H1 (cell line): ENCODE measurements at regions not wholly inside any gene's neighbourhood (a gene's known extent, or its start where the extent isn't known, plus 50 kb on each side); places are given as distances from the start of the nearest gene placed in this dataset.

Source experiments
- CTCF ChIA-PET: fragments of 300-600 bp; sonication (Branson Sonifier 250); formaldehyde crosslinking; loops from one replicate; lab custom pipeline; 2021; ENCODE audit not compliant: partially characterized antibody; lab: Charles Lee
- POLR2A ChIA-PET: fragments of 300-600 bp; sonication (Branson Sonifier 250); formaldehyde crosslinking; loops from one replicate; lab custom pipeline; 2021; ENCODE audit warnings: inconsistent platforms; ENCODE audit not compliant: partially characterized antibody; lab: Charles Lee
- DNase-seq, 2 experiments: peaks; one replicate each; pipeline versions ENCODE4 v3.0.0 to v3.0.0-alpha.2; 2010 to 2022; ENCODE audit warnings: low spot score in 2 of 2, low read depth in 1 of 2, mixed read lengths in 1 of 2
- FAIRE-seq: peaks from 2 replicates; lab custom pipeline; 2011; peaks lifted over from hg19 to GRCh38; lab: Jason Lieb, UNC
- H2AFZ ChIP-seq: 2 replicates; pipeline ENCODE4 v1.8.1; 2012; ENCODE audit warnings: low read length, inconsistent platforms
- H2AK5ac ChIP-seq: 2 replicates; pipeline ENCODE4 v1.6.1; 2013; ENCODE audit warnings: low read depth, low read length
- H2BK120ac ChIP-seq: replicated peaks from 2 replicates; pipeline ENCODE3; 2013; ENCODE audit warnings: low read depth, low read length, inconsistent platforms
- H2BK12ac ChIP-seq: 2 replicates; pipeline ENCODE4 v1.6.1; 2013; ENCODE audit warnings: low read depth, low read length
- H2BK15ac ChIP-seq: 2 replicates; pipeline ENCODE4 v1.6.1; 2013; ENCODE audit warnings: low read length
- H2BK20ac ChIP-seq: 2 replicates; pipeline ENCODE4 v1.6.1; 2013; ENCODE audit warnings: low read length
- H2BK5ac ChIP-seq: 2 replicates; pipeline ENCODE4 v1.6.1; 2013; ENCODE audit warnings: low read depth, low read length
- H3K14ac ChIP-seq: 2 replicates; pipeline ENCODE4 v1.6.1; 2013; ENCODE audit warnings: inconsistent platforms; ENCODE audit not compliant: insufficient read length
- H3K18ac ChIP-seq: 2 replicates; pipeline ENCODE4 v1.6.1; 2013; ENCODE audit warnings: low read length; ENCODE audit errors: extremely low read depth
- H3K23ac ChIP-seq: 2 replicates; pipeline ENCODE4 v1.6.1; 2013; ENCODE audit warnings: inconsistent platforms; ENCODE audit not compliant: insufficient read length
- H3K23me2 ChIP-seq: 2 replicates; pipeline ENCODE4 v1.6.1; 2013; ENCODE audit warnings: low read depth, low read length
- H3K27ac ChIP-seq: 2 replicates; pipeline ENCODE4 v1.6.1; 2011; ENCODE audit warnings: low read depth, low read length, inconsistent platforms
- H3K27me3 ChIP-seq, 4 experiments: replicated peaks in 1 of 4; 1 replicate in 1 of 4; 2 replicates in 3 of 4; pipeline versions ENCODE4 v1.6.1 to v1.8.1; 2011 to 2013; ENCODE audit warnings: low read length in 3 of 4, mild to moderate bottlenecking in 3 of 4, inconsistent platforms in 2 of 4, mixed read lengths in 2 of 4, moderate library complexity in 1 of 4; ENCODE audit not compliant: control insufficient read depth in 3 of 4, insufficient read depth in 3 of 4; ENCODE audit errors: extremely low read depth in 1 of 4
- H3K36me3 ChIP-seq, 4 experiments: 2 replicates each; pipeline versions ENCODE4 v1.6.1 to v1.8.1; 2011 to 2013; ENCODE audit warnings: mild to moderate bottlenecking in 4 of 4, low read length in 3 of 4, moderate library complexity in 2 of 4, control low read depth in 1 of 4, inconsistent platforms in 1 of 4; ENCODE audit not compliant: insufficient read depth in 4 of 4, control insufficient read depth in 2 of 4
- H3K4ac ChIP-seq: replicated peaks from 2 replicates; pipeline ENCODE3; 2013; ENCODE audit warnings: low read length, low read depth, mixed read lengths, inconsistent platforms; ENCODE audit not compliant: insufficient read length
- H3K4me1 ChIP-seq, 4 experiments: replicated peaks in 1 of 4; 1 replicate in 1 of 4; 2 replicates in 3 of 4; pipeline versions ENCODE4 v1.6.1 to v1.8.1; 2011 to 2013; ENCODE audit warnings: low read length in 3 of 4, inconsistent platforms in 2 of 4, mixed read lengths in 1 of 4; ENCODE audit not compliant: insufficient read depth in 4 of 4, control insufficient read depth in 3 of 4
- H3K4me2 ChIP-seq, 2 experiments: 2 replicates each; pipeline versions ENCODE4 v1.6.1 to v1.8.1; 2011 to 2013; ENCODE audit warnings: low read depth in 2 of 2, low read length in 2 of 2, control low read depth in 1 of 2, inconsistent platforms in 1 of 2, mild to moderate bottlenecking in 1 of 2; ENCODE audit not compliant: insufficient read depth in 1 of 2
- H3K4me3 ChIP-seq, 4 experiments: fragments of 200-600, 300-600 bp in 1 of 4; sonication (generic), shearing (Covaris generic), sonication (Bioruptor Twin) in 1 of 4; 2 replicates each; pipeline versions ENCODE4 v1.5.1 to v1.8.1; 2011 to 2016; ENCODE audit warnings: low read length in 4 of 4, low read depth in 3 of 4, control low read depth in 2 of 4, inconsistent platforms in 2 of 4, mild to moderate bottlenecking in 2 of 4, mixed read lengths in 1 of 4, moderate library complexity in 1 of 4; ENCODE audit not compliant: insufficient read depth in 2 of 4; ENCODE audit errors: extremely low read depth in 1 of 4
- H3K56ac ChIP-seq: replicated peaks from 2 replicates; pipeline ENCODE3; 2013; ENCODE audit warnings: low read depth, mild to moderate bottlenecking, mixed read lengths, low read length, inconsistent platforms; ENCODE audit not compliant: insufficient read length
- H3K79me1 ChIP-seq: 2 replicates; pipeline ENCODE4 v1.6.1; 2013; ENCODE audit warnings: low read depth, low read length, control low read depth
- H3K79me2 ChIP-seq, 2 experiments: 2 replicates each; pipeline versions ENCODE4 v1.6.1 to v1.8.1; 2012 to 2013; ENCODE audit warnings: low read length in 2 of 2, mild to moderate bottlenecking in 2 of 2, inconsistent platforms in 1 of 2; ENCODE audit not compliant: insufficient read depth in 2 of 2, control insufficient read depth in 1 of 2
- H3K9ac ChIP-seq, 4 experiments: replicated peaks in 1 of 4; 1 replicate in 1 of 4; 2 replicates in 3 of 4; pipeline versions ENCODE4 v1.6.1 to v1.8.1; 2011 to 2013; ENCODE audit warnings: low read depth in 3 of 4, low read length in 3 of 4, control low read depth in 2 of 4, mild to moderate bottlenecking in 2 of 4, moderate library complexity in 2 of 4, inconsistent platforms in 1 of 4; ENCODE audit errors: extremely low read depth in 1 of 4
- H3K9me3 ChIP-seq, 2 experiments: 2 replicates each; pipeline versions ENCODE4 v1.6.1 to v1.8.1; 2012 to 2013; ENCODE audit warnings: mild to moderate bottlenecking in 2 of 2, moderate library complexity in 2 of 2, control low read depth in 1 of 2, inconsistent platforms in 1 of 2, low read depth in 1 of 2, low read length in 1 of 2, mixed read lengths in 1 of 2; ENCODE audit not compliant: insufficient read depth in 2 of 2
- H4K20me1 ChIP-seq, 2 experiments: replicated peaks in 1 of 2; 2 replicates each; pipeline versions ENCODE3 to v1.8.1; 2011 to 2013; ENCODE audit warnings: inconsistent platforms in 2 of 2, low read length in 2 of 2, mild to moderate bottlenecking in 1 of 2; ENCODE audit not compliant: insufficient read depth in 2 of 2, control insufficient read depth in 1 of 2
- H4K5ac ChIP-seq: 2 replicates; pipeline ENCODE4 v1.6.1; 2013; ENCODE audit warnings: low read length, low read depth, mixed read lengths, inconsistent platforms; ENCODE audit not compliant: insufficient read length
- H4K8ac ChIP-seq: 2 replicates; pipeline ENCODE4 v1.8.0; 2013; ENCODE audit warnings: mild to moderate bottlenecking, moderate library complexity, low read length, inconsistent platforms; ENCODE audit not compliant: insufficient read depth; ENCODE audit errors: extremely low read depth
- H4K91ac ChIP-seq: replicated peaks from 2 replicates; pipeline ENCODE3; 2013; ENCODE audit warnings: low read length, mixed read lengths, inconsistent platforms; ENCODE audit not compliant: insufficient read length
- ATF3 ChIP-seq: IDR thresholded peaks from 2 replicates; pipeline ENCODE4 v1.6.1; 2011; ENCODE audit warnings: low read depth, mild to moderate bottlenecking, low read length; ENCODE audit not compliant: insufficient read depth
- PHF8 ChIP-seq: fragments of 200-600 bp; sonication (generic); conservative IDR thresholded peaks from 2 replicates; pipeline ENCODE4 v1.7.1; 2012; ENCODE audit warnings: low read depth, mild to moderate bottlenecking, inconsistent platforms, low read length, moderate library complexity
- POLR2AphosphoS5 ChIP-seq: IDR thresholded peaks from 2 replicates; pipeline ENCODE4 v1.6.1; 2011; ENCODE audit warnings: low read depth, low read length
- SRF ChIP-seq: IDR thresholded peaks from 2 replicates; pipeline ENCODE4 v1.6.1; 2011; ENCODE audit warnings: mild to moderate bottlenecking, low read depth, low read length, moderate library complexity
- WGBS, 2 experiments: shearing (Covaris generic) in 1 of 2; methylation state at CpG; one replicate each; pipeline versions ENCODE4 v1.1.6 to v1.1.7; 2013 to 2015; ENCODE audit warnings: low lambda C conversion rate in 2 of 2, mixed read lengths in 2 of 2, inconsistent platforms in 1 of 2, low coverage in 1 of 2, missing lambda C conversion rate in 1 of 2; ENCODE audit not compliant: insufficient replicate concordance in 2 of 2, insufficient coverage in 1 of 2, insufficient read length in 1 of 2; ENCODE audit errors: extremely low coverage in 1 of 2, missing lambda C conversion rate in 1 of 2; 5-methylcytosine and 5-hydroxymethylcytosine counted together
- TF ChIP-seq, protein P1 (sequence below), 3 experiments: IDR thresholded peaks; 1 replicate in 2 of 3; 2 replicates in 1 of 3; pipeline versions ENCODE4 v1.5.1 to v1.6.1; 2011; ENCODE audit warnings: low read length in 3 of 3, mild to moderate bottlenecking in 3 of 3, inconsistent platforms in 2 of 3, low read depth in 1 of 3, moderate library complexity in 1 of 3; ENCODE audit not compliant: insufficient read depth in 1 of 3; ENCODE audit errors: control extremely low read depth in 1 of 3

- H3K23ac ChIP-seq = no peak overlapping the region
- no peak overlapping the region for H3K9ac ChIP-seq
- no peak for FAIRE-seq
- H3K18ac ChIP-seq = no peak overlapping the region
- no peak overlapping the region for H3K27ac ChIP-seq
- no peak overlapping the region for H2AK5ac ChIP-seq
- POLR2A ChIA-PET = no interaction called here
- H4K20me1 ChIP-seq = no peaks in the 10 kb centered on the region
- CTCF ChIA-PET = interaction anchor here (1.2 kb wide), 1 partner anchor 11 kb away, joined by 4 read pairs; no protein-coding TSS in a partner anchor
- TF ChIP-seq, protein P1, sequence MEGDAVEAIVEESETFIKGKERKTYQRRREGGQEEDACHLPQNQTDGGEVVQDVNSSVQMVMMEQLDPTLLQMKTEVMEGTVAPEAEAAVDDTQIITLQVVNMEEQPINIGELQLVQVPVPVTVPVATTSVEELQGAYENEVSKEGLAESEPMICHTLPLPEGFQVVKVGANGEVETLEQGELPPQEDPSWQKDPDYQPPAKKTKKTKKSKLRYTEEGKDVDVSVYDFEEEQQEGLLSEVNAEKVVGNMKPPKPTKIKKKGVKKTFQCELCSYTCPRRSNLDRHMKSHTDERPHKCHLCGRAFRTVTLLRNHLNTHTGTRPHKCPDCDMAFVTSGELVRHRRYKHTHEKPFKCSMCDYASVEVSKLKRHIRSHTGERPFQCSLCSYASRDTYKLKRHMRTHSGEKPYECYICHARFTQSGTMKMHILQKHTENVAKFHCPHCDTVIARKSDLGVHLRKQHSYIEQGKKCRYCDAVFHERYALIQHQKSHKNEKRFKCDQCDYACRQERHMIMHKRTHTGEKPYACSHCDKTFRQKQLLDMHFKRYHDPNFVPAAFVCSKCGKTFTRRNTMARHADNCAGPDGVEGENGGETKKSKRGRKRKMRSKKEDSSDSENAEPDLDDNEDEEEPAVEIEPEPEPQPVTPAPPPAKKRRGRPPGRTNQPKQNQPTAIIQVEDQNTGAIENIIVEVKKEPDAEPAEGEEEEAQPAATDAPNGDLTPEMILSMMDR (IDR thresholded peaks at IDR 0.05; ENCODE audit: control extremely low read depth in 1 of 3, insufficient read depth in 1 of 3, low read depth in 1 of 3, low read length in 3 of 3) = no peak
- no peak for TF ChIP-seq PHF8
- no peak for TF ChIP-seq SRF
- no peak for TF ChIP-seq ATF3
- no peak for TF ChIP-seq POLR2AphosphoS5
- no peak overlapping the region for H2BK12ac ChIP-seq
- WGBS, 2 experiments = 93% methylated on average over 23 of the region's 23 CpGs; no CpG with 5 or more reads in 1 of the 2 experiments
- no peak overlapping the region for H2BK5ac ChIP-seq
- H3K36me3 ChIP-seq = no peaks in the 10 kb centered on the region
- no peaks in the 10 kb centered on the region for H3K79me1 ChIP-seq
- no peak overlapping the region for H3K4ac ChIP-seq
- no peaks in the 10 kb centered on the region for H3K23me2 ChIP-seq
- H3K4me1 ChIP-seq = no peaks in the 10 kb centered on the region
- no peaks in the 10 kb centered on the region for H3K27me3 ChIP-seq
- H4K5ac ChIP-seq = no peak overlapping the region
- no peak overlapping the region for H4K91ac ChIP-seq
- H2AFZ ChIP-seq = no peak overlapping the region
- no peaks in the 10 kb centered on the region for H3K9me3 ChIP-seq
- H2BK120ac ChIP-seq = no peak overlapping the region
- H3K14ac ChIP-seq = no peak overlapping the region
- no peak overlapping the region for H3K56ac ChIP-seq
- H3K4me2 ChIP-seq = no peak overlapping the region
- no peak overlapping the region for H4K8ac ChIP-seq
- H2BK15ac ChIP-seq = no peak overlapping the region
- no peak overlapping the region for H2BK20ac ChIP-seq
- no peaks in the 10 kb centered on the region for H3K79me2 ChIP-seq
- no peak for DNase-seq
- H3K4me3 ChIP-seq = no peak overlapping the region
Observed at GRCh38 chr13:111468037-111468959, 147.9 kb downstream of the TEX29 start.
